NCI-H146 treated with DMSO at 0.1 percent for 48 hours (cell line): ENCODE measurements at regions not wholly inside any gene's neighbourhood (a gene's known extent, or its start where the extent isn't known, plus 50 kb on each side); places are given as distances from the start of the nearest gene placed in this dataset.

Source experiments
- DNase-seq: peaks from one replicate; lab custom pipeline; 2025; ENCODE audit not compliant: unreplicated experiment; lab: John Stamatoyannopoulos, UW

DNA sequence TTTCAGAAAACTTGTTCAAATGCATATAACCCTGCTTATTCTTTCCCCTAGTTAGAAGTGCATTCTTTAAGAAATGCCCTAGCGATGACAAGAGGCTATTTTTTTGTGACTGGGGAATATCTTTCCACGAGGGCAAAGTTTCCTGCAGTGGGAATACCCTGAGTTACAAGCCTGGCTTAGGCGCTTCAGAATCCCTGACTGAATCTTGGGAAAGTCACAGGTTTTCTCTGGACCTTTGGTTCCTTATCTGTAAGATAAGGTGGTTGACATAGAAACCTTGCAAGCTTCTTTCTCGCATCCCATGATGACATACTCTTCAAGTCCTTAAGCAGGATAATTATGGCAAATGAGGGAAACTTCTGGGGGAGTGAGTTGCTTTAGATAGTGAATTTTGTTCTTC, 80.5 kb upstream of the FZD8 start:
- no peak for DNase-seq

DNA sequence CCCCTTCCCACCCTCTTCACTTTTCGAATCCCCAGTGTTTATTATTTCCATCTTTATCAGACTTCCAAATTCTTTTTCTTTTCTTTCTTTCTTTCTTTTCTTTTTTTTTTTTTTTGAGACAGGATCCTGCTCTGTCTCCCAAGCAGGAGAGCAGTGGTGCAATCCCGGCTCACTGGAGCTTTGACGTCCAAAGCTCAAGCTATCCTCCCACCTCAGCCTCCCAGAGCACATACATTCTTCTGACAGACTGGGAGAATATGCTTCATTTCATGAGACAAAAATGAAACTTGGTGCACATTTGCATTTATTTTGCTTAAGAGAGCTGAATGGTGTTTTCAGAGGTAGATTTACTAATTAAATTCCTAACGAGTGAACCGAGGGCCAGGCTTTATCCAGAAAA, 80.1 kb upstream of the FZD8 start:
- no peak for DNase-seq

DNA sequence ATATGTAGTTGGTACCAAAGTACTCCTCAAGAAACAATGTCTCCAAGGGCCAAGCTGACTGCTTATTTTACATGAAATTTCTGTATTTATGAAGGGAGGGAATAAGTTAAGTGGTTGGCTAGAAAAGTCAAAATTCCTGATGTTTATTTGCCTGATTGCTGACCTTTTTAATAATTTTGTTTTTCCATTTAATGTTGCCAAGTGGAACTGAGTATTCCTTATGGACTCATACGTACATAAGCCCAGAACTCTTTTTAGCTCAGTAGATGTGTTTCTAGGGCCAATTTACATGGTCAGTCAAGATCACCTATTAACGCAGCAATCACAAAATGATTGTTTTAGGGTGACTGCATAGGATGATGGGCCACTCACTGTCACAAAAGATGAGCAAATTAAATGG, 78.3 kb upstream of the FZD8 start:
- DNase-seq = no peak

DNA sequence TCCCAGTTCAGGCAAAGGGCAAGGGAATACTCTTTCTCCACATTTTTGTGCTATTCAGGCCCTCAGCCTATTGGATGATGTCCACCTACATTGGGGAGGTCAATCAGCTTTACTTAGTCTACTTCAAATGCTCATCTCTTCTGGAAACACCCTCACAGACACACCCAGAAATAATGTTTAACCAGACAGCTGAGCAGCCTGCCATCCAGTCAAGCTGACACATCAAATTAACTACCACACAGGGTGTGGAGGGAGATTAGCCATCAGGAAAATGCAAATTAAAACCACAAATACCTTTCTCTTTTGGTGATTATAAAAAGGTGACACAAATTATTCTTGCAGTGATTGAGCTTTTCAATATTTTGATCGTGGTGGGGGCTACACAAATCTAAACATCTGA, 74.7 kb upstream of the FZD8 start:
- no peak for DNase-seq

DNA sequence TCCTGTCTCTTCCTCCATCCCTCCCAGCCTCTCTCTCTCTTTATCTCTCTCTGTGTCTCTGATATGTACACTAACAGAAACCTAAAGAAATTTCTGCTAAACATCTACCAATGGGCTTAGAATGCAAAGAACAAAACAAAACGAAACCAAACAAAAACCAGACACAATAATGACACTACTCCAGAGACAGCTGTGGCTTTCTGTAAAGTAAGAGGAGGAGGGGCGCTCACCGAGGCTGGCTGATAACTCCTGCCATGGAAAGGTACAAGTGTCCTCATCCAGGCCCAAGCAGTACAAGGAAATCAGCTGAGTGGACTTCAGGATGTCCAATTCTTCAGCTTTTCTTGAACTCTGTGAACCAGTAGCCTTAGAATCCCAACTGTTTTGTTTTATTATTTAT, 70.4 kb upstream of the FZD8 start:
- DNase-seq = no peak

DNA sequence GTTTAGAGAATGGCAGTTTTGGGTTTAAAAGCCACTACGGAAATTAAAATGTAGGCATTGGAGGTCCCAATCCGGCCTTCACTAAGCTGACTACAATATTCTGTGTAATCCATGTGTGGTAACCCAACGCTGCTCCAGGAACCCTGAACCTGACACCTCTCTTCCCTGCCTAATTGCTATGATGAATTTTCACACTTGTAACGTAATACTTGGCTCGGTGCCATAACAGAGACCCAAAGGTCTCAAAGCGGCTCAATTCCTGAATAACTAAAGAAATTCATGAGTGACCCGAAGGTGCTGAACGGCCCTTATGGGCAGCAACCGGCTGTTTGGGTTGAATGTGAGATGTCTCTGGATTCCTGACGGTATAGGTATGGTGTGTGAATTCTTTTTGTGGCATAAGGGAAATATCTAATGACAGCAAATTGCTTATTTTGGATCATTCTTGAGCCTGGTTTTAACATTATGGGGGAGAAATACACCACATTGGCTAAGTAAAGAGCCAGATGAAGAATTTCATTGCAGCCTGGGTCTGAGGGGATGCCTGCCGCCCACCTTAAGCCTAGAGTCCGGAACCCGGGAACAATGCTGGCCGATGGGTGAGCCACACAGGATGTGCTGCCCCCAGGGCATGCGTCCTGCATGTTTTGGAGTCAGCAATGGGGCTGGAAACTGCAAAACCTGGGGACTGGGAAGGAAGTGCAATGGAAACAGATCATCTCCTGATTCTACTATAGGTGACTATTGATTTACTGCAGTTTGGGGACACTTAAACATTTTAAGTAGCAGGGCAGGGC, 69.7 kb upstream of the FZD8 start:
- DNase-seq = no peak

DNA sequence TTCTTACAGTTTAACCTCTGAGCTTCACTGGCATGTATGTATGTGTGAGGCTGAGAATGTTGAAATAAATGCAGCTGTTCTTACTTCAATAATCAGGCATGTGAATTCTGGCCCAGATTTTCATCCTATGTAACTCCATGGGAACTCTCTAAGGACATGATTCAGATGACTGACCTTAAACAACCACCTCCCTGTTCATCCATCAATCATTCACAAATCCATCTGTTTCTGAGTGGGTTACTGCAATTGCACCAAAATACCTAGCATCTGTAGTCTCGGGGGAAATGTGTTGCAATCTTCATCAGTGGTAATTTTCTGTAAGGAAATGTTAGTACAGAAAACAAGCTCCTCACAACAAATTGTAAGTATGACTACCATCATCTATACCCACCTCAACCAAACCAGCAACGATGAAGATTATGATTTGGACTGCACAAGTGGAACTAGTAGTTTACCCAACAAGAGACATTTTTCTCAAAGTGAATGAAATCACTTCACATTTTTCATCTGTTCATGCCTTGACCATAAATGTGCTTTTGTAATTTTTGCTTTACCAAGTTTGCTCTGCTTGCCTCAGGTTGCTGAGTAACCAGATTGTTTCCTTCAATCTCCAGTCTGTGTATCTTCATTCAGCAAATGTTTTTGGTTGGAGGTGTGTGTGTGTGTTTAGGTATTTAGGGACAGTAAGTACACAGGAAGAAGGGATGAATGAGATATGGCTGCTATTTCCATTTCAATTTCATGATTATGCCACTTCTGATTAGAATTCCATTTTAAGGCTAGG, 65.7 kb upstream of the FZD8 start:
- no peak for DNase-seq

DNA sequence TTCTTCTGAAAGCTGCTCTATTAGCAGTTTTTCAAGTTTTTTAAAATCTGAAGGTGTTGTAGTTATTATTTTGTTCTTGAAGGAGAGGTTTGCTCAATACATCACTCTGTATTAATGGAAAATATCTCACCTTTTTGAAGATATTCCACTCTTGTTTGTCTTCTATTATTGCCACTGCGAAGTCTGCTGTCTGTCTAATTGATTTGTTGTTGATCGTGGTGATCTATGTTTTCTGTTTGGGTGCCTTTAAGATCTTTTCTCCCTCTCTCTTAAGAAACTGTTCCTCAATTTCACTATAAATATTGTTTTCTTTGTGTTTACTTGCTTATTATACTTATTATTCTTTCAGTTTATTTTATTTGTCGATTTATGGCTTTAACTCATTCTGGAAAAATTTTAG, 64.9 kb upstream of the FZD8 start:
- no peak for DNase-seq

DNA sequence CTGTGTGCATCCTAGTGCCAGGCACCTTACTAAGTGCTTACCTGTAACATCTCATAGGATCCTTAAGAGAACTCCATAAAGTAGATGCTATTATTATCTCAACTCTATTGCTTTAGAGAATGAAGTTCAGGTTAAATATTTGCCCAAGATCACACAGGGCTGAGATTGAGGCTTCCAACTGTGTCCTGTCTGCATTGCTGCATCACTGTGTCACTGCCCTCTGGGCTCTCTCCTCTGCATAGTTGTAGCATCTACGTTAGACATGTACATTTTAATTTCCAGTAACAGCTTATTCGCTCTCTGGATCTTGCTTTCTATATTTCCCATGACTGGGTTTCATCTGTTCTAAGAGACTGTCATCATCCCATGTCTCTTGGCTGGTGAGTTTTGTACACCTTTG, 63.6 kb upstream of the FZD8 start:
- DNase-seq = no peak

DNA sequence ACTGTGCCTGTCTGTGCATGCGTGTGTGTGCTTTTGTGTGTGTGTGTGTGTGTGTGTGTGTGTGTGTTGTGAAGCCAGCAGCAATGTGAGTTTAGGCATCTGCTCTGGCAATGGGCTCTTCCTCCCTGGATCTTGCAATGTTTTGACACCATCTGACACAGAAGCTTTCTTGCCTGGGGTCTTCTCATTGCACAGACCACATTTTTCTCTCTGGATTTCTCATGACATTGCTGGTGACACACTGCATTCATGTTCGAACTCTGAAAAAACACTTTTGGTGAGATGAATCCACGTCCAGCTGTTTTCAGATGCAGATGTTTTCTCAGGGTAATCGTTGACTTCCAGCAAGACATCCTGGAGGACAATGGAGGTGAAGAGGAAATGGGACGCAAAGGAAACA, 63.0 kb upstream of the FZD8 start:
- no peak for DNase-seq

DNA sequence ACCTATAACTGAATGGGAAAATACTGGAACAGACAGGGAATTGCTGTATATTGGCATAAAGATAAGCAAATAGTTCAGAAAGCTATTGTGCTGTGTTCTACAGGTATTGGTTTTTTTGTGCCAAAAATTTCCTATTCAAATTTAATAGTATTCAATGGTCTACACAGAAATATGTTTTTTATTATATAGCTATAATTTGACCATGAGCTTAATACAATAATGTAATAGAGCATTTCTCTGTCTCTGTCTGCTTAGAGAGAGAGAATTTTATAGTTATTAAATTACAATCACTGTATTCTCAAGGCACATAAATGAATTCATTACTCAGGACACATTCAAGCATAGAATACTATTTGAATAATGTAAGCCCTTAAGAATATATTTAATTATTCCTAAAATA, 62.3 kb upstream of the FZD8 start:
- DNase-seq = no peak

DNA sequence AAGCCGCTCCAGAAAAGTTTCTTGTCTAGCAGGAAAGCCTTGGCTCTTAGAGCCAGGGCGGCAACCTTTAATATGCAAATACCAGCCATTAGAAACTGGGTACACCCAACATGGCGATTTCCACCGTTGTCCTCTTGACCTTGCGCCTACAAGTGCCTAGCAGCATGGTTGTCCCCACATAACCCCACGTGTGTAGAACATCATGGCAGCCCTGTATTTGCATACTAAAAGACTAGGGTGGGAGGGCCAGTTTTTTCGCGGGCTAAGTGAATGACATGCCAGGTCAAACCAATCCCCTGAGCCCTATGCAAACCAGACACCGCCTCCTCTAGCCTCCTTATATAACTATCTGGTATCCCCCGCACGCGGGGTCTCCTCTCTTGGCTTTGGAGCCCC, 58.4 kb upstream of the FZD8 start:
- DNase-seq = peak; percentile 68

DNA sequence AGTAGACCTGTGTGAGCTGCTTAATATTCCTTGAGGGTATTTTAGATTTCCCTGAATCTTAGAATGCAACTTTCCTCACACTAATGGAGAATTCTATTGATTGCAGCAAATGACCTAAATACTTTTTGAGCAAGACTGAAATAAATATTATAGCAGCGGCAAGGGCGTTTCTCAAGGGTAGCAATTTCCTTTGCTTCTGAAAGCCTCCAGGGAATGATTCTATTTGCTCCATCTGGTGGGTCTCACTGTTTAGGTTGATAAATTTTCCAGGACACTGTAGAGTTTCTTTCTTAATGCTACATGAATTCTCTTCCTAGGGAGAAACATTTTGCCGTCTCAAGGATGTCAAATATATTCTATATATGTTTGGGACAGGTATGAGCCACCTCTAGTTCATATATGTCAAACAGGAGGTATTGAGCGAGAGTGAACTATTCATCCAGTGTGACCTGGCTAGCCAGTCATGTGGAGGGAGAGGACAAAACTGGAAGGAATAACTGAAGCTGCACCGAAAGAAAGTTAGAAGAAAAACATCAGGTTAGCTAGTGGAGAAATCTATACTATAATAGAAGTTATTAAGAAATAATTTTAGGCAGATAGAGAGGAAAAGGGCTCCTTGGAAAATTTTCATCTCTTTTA, 57.9 kb upstream of the FZD8 start:
- no peak for DNase-seq

DNA sequence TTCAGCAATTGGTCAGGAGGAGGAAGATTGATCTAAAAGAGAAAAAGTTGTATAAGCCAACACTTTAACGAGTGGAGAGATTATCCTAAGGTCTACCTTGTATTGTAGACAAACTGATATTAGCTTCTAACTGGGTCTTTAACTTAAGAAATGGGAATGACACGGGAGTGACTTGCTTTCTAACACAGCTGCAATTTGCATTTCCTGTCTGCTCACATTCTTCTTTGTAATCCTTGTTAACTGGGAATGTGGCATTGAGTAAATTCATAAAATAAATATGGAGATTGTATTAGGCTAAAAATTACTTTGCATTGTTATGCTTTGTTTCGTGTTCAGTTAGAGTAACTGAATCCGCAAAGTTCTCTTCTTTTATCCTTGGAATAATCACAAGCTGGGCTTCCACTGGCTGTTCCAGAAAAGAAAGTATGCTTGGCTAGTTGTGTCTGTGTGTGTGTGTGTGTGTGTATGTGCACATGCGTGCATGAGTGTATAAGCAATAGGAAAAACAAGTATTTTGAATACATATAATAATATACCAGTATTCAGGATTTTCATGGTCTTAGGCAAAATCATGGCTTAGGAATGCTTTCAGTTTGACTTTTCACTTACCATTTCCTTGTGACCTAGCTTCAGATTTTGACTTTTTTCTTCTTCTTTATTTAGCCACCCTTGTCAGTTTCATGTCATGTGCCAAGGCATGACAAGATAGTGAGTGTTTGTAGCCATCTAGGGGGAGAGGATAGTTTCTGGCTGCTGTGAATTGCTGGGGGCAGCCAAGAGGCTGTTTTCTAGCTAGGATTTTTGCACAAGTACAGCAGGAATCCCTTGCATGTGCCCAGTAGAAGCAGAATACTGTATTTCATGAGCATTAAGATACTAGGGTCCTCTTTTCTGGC, 54.5 kb upstream of the FZD8 start:
- DNase-seq = no peak

DNA sequence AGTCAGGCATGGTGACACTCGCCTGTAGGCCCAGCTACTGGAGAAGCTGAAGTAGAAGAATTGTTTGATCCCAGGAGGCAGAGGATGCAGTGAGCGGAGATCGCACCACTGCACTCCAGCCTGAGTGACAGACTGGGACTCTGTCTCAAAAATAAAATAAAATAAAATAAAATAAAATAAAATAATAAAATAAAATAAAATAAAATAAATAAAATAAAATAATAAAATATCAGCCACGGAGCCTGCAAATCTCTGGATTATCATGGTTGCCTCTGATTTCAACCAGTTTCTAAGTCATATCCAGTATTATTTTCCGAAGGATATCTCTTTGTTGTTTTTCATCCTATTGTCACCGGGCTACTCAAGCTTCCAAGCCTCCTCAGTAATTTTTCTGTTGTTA, 51.7 kb upstream of the FZD8 start:
- no peak for DNase-seq
